Esophagus muscularis mucosa (tissue), 4 donors: ENCODE measurements at regions not wholly inside any gene's neighbourhood (a gene's known extent, or its start where the extent isn't known, plus 50 kb on each side); places are given as distances from the start of the nearest gene placed in this dataset.

Experiments used
- DNase-seq: peaks from one replicate; pipeline ENCODE4 v3.0.0-alpha.2; 2017; ENCODE audit errors: extremely low spot score
- H3K27ac ChIP-seq, 4 donors: fragments of 200-600 bp; sonication (generic); replicated peaks in 1 of 4; 1 replicate in 3 of 4; 2 replicates in 1 of 4; pipeline ENCODE4 v1.5.1; 2016 to 2019; ENCODE audit warnings: mild to moderate bottlenecking in 1 of 4
- H3K27me3 ChIP-seq, 4 donors: fragments of 200-600 bp; sonication (generic); one replicate each; pipeline versions ENCODE4 v1.5.1 to v1.6.0; 2016 to 2019
- H3K36me3 ChIP-seq, 4 donors: fragments of 200-600 bp; sonication (generic); one replicate each; pipeline ENCODE4 v1.5.1; 2016 to 2019
- H3K4me1 ChIP-seq, 4 donors: fragments of 200-600 bp; sonication (generic); one replicate each; pipeline ENCODE4 v1.5.1; 2016 to 2019
- H3K4me3 ChIP-seq, 4 donors: fragments of 200-600 bp; sonication (generic); 1 replicate in 2 of 4; 2 replicates in 2 of 4; pipeline ENCODE4 v1.5.1; 2016 to 2019; ENCODE audit warnings: mild to moderate bottlenecking in 4 of 4, moderate library complexity in 1 of 4
- H3K9me3 ChIP-seq, 4 donors: fragments of 200-600 bp; sonication (generic); 1 replicate in 3 of 4; 2 replicates in 1 of 4; pipeline ENCODE4 v1.5.1; 2016 to 2019
- EP300 ChIP-seq: sonication (generic); formaldehyde crosslinking; IDR thresholded peaks from one replicate; pipeline ENCODE4 v1.6.1; 2017; ENCODE audit warnings: antibody characterized with exemption
- POLR2A ChIP-seq: fragments of 450-650 bp; IDR thresholded peaks from one replicate; pipeline ENCODE4 v1.6.1; 2017; ENCODE audit warnings: antibody characterized with exemption, moderate library complexity, mild to moderate bottlenecking, low read depth
- POLR2AphosphoS5 ChIP-seq, 2 donors: sonication (generic); formaldehyde crosslinking; IDR thresholded peaks; one replicate each; pipeline ENCODE4 v1.6.1; 2017; ENCODE audit warnings: antibody characterized with exemption in 2 of 2
- WGBS: methylation state at CpG from one replicate; pipeline ENCODE4 v1.1.5; 2018; 5-methylcytosine and 5-hydroxymethylcytosine counted together
- intact Hi-C: fragments of 100-400 bp; cut with DNase I; formaldehyde crosslinking; loops from one replicate; pipeline ENCODE4 v1.15.1; 2023
- TF ChIP-seq, protein P1 (sequence below), 3 experiments: fragments of 200-600 bp in 2 of 3; fragments of 450-650 bp in 1 of 3; sonication (generic) in 2 of 3; IDR thresholded peaks; one replicate each; pipeline ENCODE4 v1.5.1; 2017 to 2019; ENCODE audit warnings: antibody characterized with exemption in 3 of 3, mild to moderate bottlenecking in 2 of 3, moderate library complexity in 1 of 3

GRCh38 chr17:17415006-17415405, 61.8 kb upstream of the MED9 start:
- peaks cover 0 to 33% (median 0%) of the 10 kb centered on the region in 4 donors for H3K27me3 ChIP-seq
- no peak overlapping the region for H3K4me3 ChIP-seq
- H3K9me3 ChIP-seq = no peaks in the 10 kb centered on the region
- no peaks in the 10 kb centered on the region for H3K36me3 ChIP-seq
- intact Hi-C loops = no loop called here
- WGBS = 91% methylated on average over 3 of the region's 3 CpGs
- no peak for DNase-seq
- H3K27ac ChIP-seq = no peak overlapping the region
- no peak for TF ChIP-seq EP300
- no peak for TF ChIP-seq POLR2AphosphoS5 (IDR thresholded peaks at IDR 0.05)
- no peak for TF ChIP-seq POLR2A
- TF ChIP-seq, protein P1, sequence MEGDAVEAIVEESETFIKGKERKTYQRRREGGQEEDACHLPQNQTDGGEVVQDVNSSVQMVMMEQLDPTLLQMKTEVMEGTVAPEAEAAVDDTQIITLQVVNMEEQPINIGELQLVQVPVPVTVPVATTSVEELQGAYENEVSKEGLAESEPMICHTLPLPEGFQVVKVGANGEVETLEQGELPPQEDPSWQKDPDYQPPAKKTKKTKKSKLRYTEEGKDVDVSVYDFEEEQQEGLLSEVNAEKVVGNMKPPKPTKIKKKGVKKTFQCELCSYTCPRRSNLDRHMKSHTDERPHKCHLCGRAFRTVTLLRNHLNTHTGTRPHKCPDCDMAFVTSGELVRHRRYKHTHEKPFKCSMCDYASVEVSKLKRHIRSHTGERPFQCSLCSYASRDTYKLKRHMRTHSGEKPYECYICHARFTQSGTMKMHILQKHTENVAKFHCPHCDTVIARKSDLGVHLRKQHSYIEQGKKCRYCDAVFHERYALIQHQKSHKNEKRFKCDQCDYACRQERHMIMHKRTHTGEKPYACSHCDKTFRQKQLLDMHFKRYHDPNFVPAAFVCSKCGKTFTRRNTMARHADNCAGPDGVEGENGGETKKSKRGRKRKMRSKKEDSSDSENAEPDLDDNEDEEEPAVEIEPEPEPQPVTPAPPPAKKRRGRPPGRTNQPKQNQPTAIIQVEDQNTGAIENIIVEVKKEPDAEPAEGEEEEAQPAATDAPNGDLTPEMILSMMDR (IDR thresholded peaks at IDR 0.05) = no peak
- peaks cover 18 to 40% (median 29%) of the 10 kb centered on the region in 4 donors for H3K4me1 ChIP-seq

DNA sequence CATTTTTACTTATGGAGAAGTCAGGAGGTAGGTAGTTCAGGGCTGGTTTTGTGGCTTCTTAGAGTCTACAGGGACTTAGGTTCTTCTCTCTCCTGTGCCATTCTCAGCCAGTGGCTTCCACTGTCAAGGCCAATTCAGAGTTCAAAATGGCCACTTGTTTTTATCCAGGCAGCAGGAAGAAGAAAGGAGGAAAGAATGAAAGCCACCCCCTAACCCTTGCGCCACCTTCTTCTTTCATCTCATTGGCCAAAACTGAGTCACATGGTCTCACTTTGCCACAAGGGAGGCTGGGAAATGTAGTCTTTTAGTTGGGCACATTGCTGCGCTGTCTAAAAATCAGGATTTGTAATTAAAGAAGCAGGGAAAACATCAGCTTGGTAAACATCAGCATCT, 60.8 kb upstream of the MED9 start:
- no peak for DNase-seq
- H3K4me1 ChIP-seq = peaks cover 21 to 40% (median 30%) of the 10 kb centered on the region in 4 donors
- no peak overlapping the region for H3K4me3 ChIP-seq
- intact Hi-C loops = no loop called here
- 64% methylated on average over 2 of the region's 2 CpGs for WGBS
- H3K9me3 ChIP-seq = no peaks in the 10 kb centered on the region
- TF ChIP-seq POLR2A (no peak), EP300 (no peak)
- TF ChIP-seq, protein P1 (IDR thresholded peaks at IDR 0.05) = no peak
- peaks cover 0 to 28% (median 0%) of the 10 kb centered on the region in 4 donors for H3K27me3 ChIP-seq
- H3K36me3 ChIP-seq = no peaks in the 10 kb centered on the region
- no peak overlapping the region for H3K27ac ChIP-seq

DNA sequence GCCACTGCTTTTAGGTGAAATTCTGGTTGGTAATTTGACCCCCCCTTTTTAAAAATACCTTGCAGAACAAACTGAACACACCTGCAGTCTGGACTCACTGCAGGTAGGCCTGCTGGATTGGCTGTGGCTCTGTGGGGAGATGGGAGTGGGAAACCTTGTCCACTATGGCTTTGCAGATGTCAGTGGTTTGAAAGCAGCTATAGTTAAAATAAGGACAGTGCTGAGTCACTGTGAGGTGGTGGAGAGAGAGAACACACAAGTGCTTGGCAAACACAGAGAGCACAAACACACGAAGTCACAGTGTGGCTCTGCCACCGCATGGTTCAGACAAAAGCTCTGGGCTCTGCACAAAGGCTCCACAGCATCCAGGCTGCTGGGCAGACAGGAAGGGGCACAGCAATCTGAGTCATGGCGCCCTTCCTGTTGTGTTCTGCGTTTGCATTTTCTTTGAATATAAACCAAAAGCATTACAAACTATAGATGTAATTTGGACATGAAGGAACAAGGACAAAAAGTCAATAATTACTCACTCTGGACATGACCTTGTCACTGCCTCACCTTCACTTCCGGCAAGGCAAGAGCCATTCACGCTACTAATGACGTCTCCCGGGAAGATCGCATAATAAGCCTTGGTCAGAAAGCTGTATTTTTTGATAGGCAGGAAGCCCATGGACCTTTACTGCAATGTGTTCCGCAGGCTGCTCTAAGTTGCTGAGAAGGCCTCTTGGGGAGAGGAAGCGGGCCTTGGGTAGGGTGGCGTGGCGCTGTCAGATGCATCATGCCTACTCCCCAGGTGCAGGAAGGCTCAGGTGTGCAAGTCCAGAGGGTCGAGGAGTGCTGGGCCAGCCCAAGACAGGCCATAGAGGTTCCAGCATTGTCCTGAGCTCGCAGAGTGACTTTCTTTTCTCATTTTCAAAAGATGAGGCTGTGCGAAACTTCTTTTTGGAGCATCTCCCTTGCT, 60.1 kb upstream of the MED9 start:
- 86% methylated on average over 16 of the region's 16 CpGs for WGBS
- intact Hi-C loops = no loop called here
- DNase-seq = no peak

DNA sequence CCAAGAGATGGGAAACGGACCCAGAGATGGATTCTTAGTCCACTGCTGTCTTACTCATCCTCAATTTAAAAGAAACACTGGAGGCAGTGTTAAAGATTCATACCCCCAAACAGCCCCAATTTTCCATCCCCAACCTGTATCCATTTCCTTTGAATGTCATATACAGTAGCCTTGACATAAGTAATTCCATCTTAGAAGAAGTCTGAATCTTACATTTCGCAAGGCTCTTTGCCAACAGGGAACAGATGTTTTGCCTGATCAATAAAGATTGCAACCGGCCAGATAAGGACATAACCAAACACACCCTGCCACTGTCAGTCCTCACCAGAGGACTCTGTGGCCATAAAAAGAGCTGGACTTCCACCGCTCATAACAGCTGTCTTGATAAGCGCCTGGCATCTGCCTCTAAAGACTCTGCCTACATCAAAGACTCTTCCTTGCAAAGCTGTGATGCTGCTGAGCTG, 59.0 kb upstream of the MED9 start:
- no peak for TF ChIP-seq EP300
- TF ChIP-seq, protein P1 (IDR thresholded peaks at IDR 0.05) = no peak
- TF ChIP-seq POLR2AphosphoS5 (IDR thresholded peaks at IDR 0.05) = no peak
- no peak for TF ChIP-seq POLR2A
- Histone ChIP-seq H3K36me3 (no peaks in the 10 kb centered on the region), H3K27me3 (peaks cover 0 to 20% (median 0%) of the 10 kb centered on the region in 4 donors), H3K4me1 (peaks cover 21 to 40% (median 31%) of the 10 kb centered on the region in 4 donors), H3K4me3 (no peak overlapping the region), H3K9me3 (no peaks in the 10 kb centered on the region), H3K27ac (no peak overlapping the region)
- WGBS = 93% methylated on average over 5 of the region's 5 CpGs
- intact Hi-C loops = no loop called here
- no peak for DNase-seq

More for the DNA sequence above, 60.1 kb upstream of the MED9 start:
- H3K4me1 ChIP-seq = peaks cover 21 to 40% (median 31%) of the 10 kb centered on the region in 4 donors
- TF ChIP-seq EP300 (no peak), POLR2AphosphoS5 (IDR thresholded peaks at IDR 0.05) (peak in 1 of 2 donors; percentile 17)
- H3K9me3 ChIP-seq = no peaks in the 10 kb centered on the region
- no peak overlapping the region for H3K4me3 ChIP-seq
- no peaks in the 10 kb centered on the region for H3K36me3 ChIP-seq
- H3K27ac ChIP-seq = no peak overlapping the region
- peaks cover 0 to 21% (median 0%) of the 10 kb centered on the region in 4 donors for H3K27me3 ChIP-seq

- no peak overlapping the region for H3K4me3 ChIP-seq
- H3K4me1 ChIP-seq = peaks cover 17 to 40% (median 27%) of the 10 kb centered on the region in 4 donors
- H3K9me3 ChIP-seq = no peaks in the 10 kb centered on the region
- intact Hi-C loops = no loop called here
- H3K27ac ChIP-seq = no peak overlapping the region
- no CpG with 5 or more reads among the region's 2 CpGs for WGBS
- H3K27me3 ChIP-seq = peaks cover 0 to 7% (median 0%) of the 10 kb centered on the region in 4 donors
- no peaks in the 10 kb centered on the region for H3K36me3 ChIP-seq
- DNase-seq = no peak
- TF ChIP-seq, protein P1 (IDR thresholded peaks at IDR 0.05) = no peak
- no peak for TF ChIP-seq POLR2AphosphoS5 (IDR thresholded peaks at IDR 0.05)
Measured at GRCh38 chr17:17419166-17419565, 57.6 kb upstream of the MED9 start.
